Aorta (tissue), 5 donors: ENCODE measurements at regions not wholly inside any gene's neighbourhood (a gene's known extent, or its start where the extent isn't known, plus 50 kb on each side); places are given as distances from the start of the nearest gene placed in this dataset.

Source experiments
- ATAC-seq: fragments of 200-7000 bp; cut with Tn5 transposase; one replicate; pipeline ENCODE4 v1.9.1; 2022; ENCODE audit warnings: moderate library complexity; ENCODE audit not compliant: low FRiP score
- DNase-seq, 2 donors: peaks; one replicate each; pipeline ENCODE4 v3.0.0-alpha.2; 2020
- H3K27ac ChIP-seq, 2 donors: one replicate each; pipeline ENCODE4 v1.5.1; 2013; ENCODE audit warnings: low read length in 2 of 2, mild to moderate bottlenecking in 2 of 2, moderate library complexity in 2 of 2, control low read depth in 1 of 2, inconsistent platforms in 1 of 2, low read depth in 1 of 2
- H3K27me3 ChIP-seq, 2 donors: one replicate each; pipeline ENCODE4 v1.6.1; 2013; ENCODE audit warnings: control low read depth in 1 of 2, low read length in 1 of 2, mild to moderate bottlenecking in 1 of 2, moderate library complexity in 1 of 2; ENCODE audit not compliant: insufficient read depth in 2 of 2, control insufficient read depth in 1 of 2
- H3K36me3 ChIP-seq, 2 donors: one replicate each; pipeline ENCODE4 v1.6.1; 2013; ENCODE audit warnings: control low read depth in 1 of 2, low read length in 1 of 2, mild to moderate bottlenecking in 1 of 2; ENCODE audit not compliant: insufficient read depth in 2 of 2, control insufficient read depth in 1 of 2
- H3K4me1 ChIP-seq, 2 donors: one replicate each; pipeline ENCODE4 v1.6.1; 2013; ENCODE audit warnings: low read length in 2 of 2, control low read depth in 1 of 2, mild to moderate bottlenecking in 1 of 2, moderate library complexity in 1 of 2; ENCODE audit not compliant: insufficient read depth in 2 of 2, control insufficient read depth in 1 of 2
- H3K4me3 ChIP-seq, 2 donors: one replicate each; pipeline ENCODE4 v1.5.1; 2013; ENCODE audit warnings: low read length in 2 of 2, control low read depth in 1 of 2, mild to moderate bottlenecking in 1 of 2
- H3K9me3 ChIP-seq: one replicate; pipeline ENCODE4 v1.6.1; 2013; ENCODE audit warnings: mild to moderate bottlenecking, low read length; ENCODE audit not compliant: control insufficient read depth
- WGBS, 2 donors: extraction: QIAGEN DNeasy Blood & Tissue Kit; methylation state at CpG; one replicate each; pipeline ENCODE4 v1.1.7; 2013; 5-methylcytosine and 5-hydroxymethylcytosine counted together
- intact Hi-C, 2 donors: fragments of 100-400 bp; cut with DNase I; formaldehyde crosslinking; loops; one replicate each; pipeline versions ENCODE4 v1.14.2 to v1.15.0; 2022
- donor health status: healthy with polysubstance abuse.
- donor health status: Bipolar disorder and iron deficiency.
- donor health status: DM: no; HTN: no; CAD: no.
- donor health status: DM: no; HTN: no; CAD: no.
- donor health status: DM: yes; HTN: yes; CAD: no.

DNA sequence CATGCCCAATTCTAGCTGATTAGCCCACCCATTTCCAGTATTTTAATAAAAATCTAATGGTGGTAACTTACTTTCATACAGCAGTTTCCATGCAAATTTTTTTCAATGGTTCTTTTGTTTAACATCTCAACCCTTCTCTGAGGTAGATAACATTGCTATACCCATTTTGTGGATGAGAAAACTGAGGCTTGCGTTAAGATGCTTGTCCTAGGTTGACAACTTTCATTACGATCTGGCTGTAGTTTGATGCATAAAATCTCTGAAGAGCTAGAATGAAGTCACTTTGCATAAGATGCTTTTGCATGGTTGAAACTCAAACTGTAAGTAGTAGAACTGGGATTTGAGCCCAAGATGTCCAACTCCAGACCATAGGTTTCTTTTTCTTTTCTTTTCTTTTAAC, 309.5 kb upstream of the PODXL start:
- ATAC-seq, result no peak
- H3K4me1 ChIP-seq, result no peaks in the 10 kb centered on the region
- intact Hi-C loops, result no loop called here
- no peaks in the 10 kb centered on the region for H3K36me3 ChIP-seq
- WGBS, 2 donors, result 92% methylated on average over 2 of the region's 2 CpGs
- no peak for DNase-seq
- peaks cover 2% of the 10 kb centered on the region for H3K9me3 ChIP-seq
- no peak overlapping the region for H3K27ac ChIP-seq
- H3K4me3 ChIP-seq, result no peak overlapping the region
- peaks cover 0 to 2% of the 10 kb centered on the region in 2 donors for H3K27me3 ChIP-seq

DNA sequence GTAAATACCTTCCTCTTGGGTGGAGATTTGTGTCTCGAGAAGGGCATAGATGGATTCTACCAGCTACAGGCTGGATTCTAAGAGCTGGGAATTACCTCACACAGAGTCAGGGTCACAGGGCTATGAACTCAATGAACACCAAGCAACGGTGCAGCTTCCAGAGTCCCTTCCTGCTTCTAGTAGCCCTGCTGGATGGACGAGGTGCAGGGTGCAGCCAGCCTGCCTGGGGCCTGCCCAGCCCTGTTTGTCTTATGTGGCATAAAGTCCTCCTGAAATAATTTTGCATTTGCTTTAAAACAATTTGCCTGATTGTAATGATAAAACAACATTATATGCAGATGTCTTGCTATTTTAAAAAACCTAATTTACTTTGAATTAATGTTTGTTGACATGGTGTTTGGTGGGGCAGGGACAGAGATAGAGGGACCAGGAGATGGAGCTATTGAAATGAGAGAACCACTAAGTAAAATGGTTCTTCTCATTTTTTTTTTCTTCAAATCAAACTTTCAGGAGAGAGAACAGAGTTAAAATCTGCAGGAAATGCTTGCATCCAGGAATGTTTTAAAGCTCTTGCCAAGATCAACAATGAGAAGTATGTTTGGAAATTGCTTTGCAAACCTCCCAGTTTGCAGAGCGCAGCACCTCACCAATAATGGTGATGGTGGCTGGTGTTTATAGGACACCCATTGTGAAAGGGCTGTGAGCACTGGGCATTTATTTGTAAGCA, 305.4 kb upstream of the PODXL start:
- H3K27me3 ChIP-seq, result peaks cover 0 to 2% of the 10 kb centered on the region in 2 donors
- no peak overlapping the region for H3K4me3 ChIP-seq
- DNase-seq (no peak), ATAC-seq (no peak)
- H3K36me3 ChIP-seq, result no peaks in the 10 kb centered on the region
- H3K4me1 ChIP-seq, result no peaks in the 10 kb centered on the region
- 50% methylated on average over 4 of the region's 4 CpGs for WGBS, 2 donors
- H3K27ac ChIP-seq, result no peak overlapping the region
- intact Hi-C loops, result no loop called here
- H3K9me3 ChIP-seq, result no peaks in the 10 kb centered on the region

- peak; percentile 71 to 83 for DNase-seq
- intact Hi-C loops, result loop anchor here in 1 of 2 donors (2.0 kb wide), 1 partner anchor 722 kb away; no protein-coding TSS in a partner anchor
- no peak overlapping the region for H3K4me3 ChIP-seq
- no peak overlapping the region for H3K27ac ChIP-seq
- H3K27me3 ChIP-seq, result peaks cover 0 to 2% of the 10 kb centered on the region in 2 donors
- ATAC-seq, result peak; percentile 76
- peaks cover 2% of the 10 kb centered on the region for H3K9me3 ChIP-seq
- 3 to 7% methylated on average over 6 of the region's 6 CpGs for WGBS, 2 donors
- H3K4me1 ChIP-seq, result no peaks in the 10 kb centered on the region
- H3K36me3 ChIP-seq, result no peaks in the 10 kb centered on the region
These were observed 302.9 kb upstream of the PODXL start for GRCh38 chr7:131859147-131859821.

DNA sequence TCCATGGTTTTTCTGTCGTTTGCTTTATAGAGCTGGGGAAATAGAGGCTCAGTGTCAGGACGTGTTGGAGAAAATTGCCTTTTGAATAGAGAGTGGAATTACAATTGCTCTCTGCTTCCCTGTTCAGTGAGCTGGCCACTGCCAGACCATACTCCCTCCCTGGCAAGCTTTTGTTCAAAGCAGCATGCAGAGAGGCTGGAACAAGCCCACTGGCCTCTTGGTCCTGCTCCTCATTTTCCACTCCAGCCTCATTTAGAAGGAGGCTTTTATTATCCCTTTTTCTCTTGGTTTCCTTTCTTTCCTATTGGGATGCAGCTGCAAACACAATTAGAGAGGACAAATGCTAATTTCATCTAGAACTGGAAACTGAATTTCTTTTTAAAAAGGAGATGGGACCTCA, 302.2 kb upstream of the PODXL start:
- DNase-seq (no peak), ATAC-seq (no peak)
- H3K27ac ChIP-seq, result no peak overlapping the region
- intact Hi-C loops, result loop anchor here in 1 of 2 donors (2.0 kb wide), 1 partner anchor 722 kb away; no protein-coding TSS in a partner anchor
- H3K9me3 ChIP-seq, result peaks cover 2% of the 10 kb centered on the region
- no peak overlapping the region for H3K4me3 ChIP-seq
- H3K4me1 ChIP-seq, result no peaks in the 10 kb centered on the region
- H3K27me3 ChIP-seq, result peaks cover 0 to 2% of the 10 kb centered on the region in 2 donors
- WGBS, 2 donors, result 42 to 51% methylated on average over 2 of the region's 2 CpGs
- H3K36me3 ChIP-seq, result no peaks in the 10 kb centered on the region

DNA sequence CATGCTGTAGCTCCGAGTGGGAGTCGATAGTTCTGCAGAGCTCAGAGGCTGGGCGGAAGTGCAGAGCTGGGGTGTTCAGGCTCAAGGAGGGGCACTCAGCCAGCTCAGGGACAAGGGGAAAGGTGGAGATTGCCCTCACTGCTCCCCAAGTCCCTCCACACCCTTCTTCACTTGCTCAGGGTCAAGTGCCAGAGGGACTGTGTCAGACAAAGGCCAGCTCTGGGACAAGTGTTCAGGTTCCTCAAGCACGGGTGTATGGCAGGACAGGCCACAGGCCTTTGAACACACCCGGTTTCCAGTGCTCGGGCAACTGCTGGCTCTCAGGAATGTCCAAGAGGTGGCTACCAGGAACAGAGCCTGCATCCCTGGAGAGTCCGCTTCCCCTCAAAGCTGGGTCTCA, 293.0 kb upstream of the PODXL start:
- peak; percentile 33 for ATAC-seq
- Histone ChIP-seq H3K4me3 (no peak overlapping the region), H3K4me1 (no peaks in the 10 kb centered on the region), H3K36me3 (no peaks in the 10 kb centered on the region), H3K27ac (no peak overlapping the region), H3K27me3 (no peaks in the 10 kb centered on the region), H3K9me3 (peaks cover 4% of the 10 kb centered on the region)
- whole genome bisulfite sequencing, 2 donors, result 86 to 87% methylated on average over 7 of the region's 7 CpGs
- intact Hi-C loops, result no loop called here
- DNase-seq, result no peak

GRCh38 chr7:131848033-131848432, 291.6 kb upstream of the PODXL start:
- no peaks in the 10 kb centered on the region for H3K27me3 ChIP-seq
- no peaks in the 10 kb centered on the region for H3K4me1 ChIP-seq
- H3K36me3 ChIP-seq, result no peaks in the 10 kb centered on the region
- intact Hi-C loops, result no loop called here
- H3K27ac ChIP-seq, result no peak overlapping the region
- ATAC-seq, result no peak
- 84 to 85% methylated on average over 7 of the region's 7 CpGs for WGBS, 2 donors
- DNase-seq, result no peak
- no peak overlapping the region for H3K4me3 ChIP-seq
- peaks cover 2% of the 10 kb centered on the region for H3K9me3 ChIP-seq

GRCh38 chr7:131845573-131846314, 289.3 kb upstream of the PODXL start:
- no peak for DNase-seq
- no peak for ATAC-seq
- Histone ChIP-seq H3K27ac (no peak overlapping the region), H3K27me3 (no peaks in the 10 kb centered on the region), H3K4me3 (no peak overlapping the region), H3K9me3 (peaks cover 2% of the 10 kb centered on the region), H3K36me3 (no peaks in the 10 kb centered on the region), H3K4me1 (no peaks in the 10 kb centered on the region)
- intact Hi-C loops, result no loop called here
- WGBS, 2 donors, result 48 to 53% methylated on average over 8 of the region's 8 CpGs

DNA sequence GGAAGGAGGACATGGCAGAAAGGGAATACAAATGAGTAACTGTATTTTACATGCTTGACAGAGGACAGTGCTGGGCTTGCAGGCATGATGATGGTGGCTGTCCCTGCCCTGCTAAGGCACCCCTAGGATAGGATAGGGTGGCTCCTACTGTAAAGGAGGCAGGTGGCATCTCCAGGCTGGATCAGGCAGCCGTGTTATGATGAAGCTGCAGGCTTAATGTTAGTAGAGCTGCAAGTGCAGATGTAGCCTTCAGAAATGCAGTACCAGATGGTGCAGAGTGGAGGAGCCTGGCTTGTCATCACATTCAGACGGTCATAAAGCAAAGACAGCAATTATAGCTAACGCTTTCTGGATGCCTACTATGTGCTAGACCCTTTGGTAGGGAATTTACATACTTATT, 287.9 kb upstream of the PODXL start:
- Histone ChIP-seq H3K36me3 (no peaks in the 10 kb centered on the region), H3K4me1 (no peaks in the 10 kb centered on the region), H3K9me3 (no peaks in the 10 kb centered on the region), H3K27ac (no peak overlapping the region), H3K27me3 (no peaks in the 10 kb centered on the region), H3K4me3 (no peak overlapping the region)
- WGBS, 2 donors, result 12 to 20% methylated on average over 3 of the region's 3 CpGs
- ATAC-seq (no peak), DNase-seq (no peak)
- intact Hi-C loops, result no loop called here
